Mesendoderm (in vitro differentiated cells): ENCODE measurements at regions not wholly inside any gene's neighbourhood (a gene's known extent, or its start where the extent isn't known, plus 50 kb on each side); places are given as distances from the start of the nearest gene placed in this dataset.

Source experiments
- DNase-seq: peaks from one replicate; pipeline ENCODE4 v3.0.0; 2013
- H2AK5ac ChIP-seq: 2 replicates; pipeline ENCODE4 v1.6.1; 2013; ENCODE audit warnings: low read length, inconsistent platforms
- H2BK120ac ChIP-seq: 2 replicates; pipeline ENCODE4 v1.6.1; 2013; ENCODE audit warnings: low read depth, mild to moderate bottlenecking, low read length, moderate library complexity, mixed read lengths
- H2BK15ac ChIP-seq: replicated peaks from 2 replicates; pipeline ENCODE4 v1.6.1; 2013; ENCODE audit warnings: low read depth, mild to moderate bottlenecking, moderate library complexity
- H2BK5ac ChIP-seq: 2 replicates; pipeline ENCODE4 v1.6.1; 2013; ENCODE audit warnings: low read length, inconsistent platforms
- H3K18ac ChIP-seq: 2 replicates; pipeline ENCODE4 v1.6.1; 2013; ENCODE audit warnings: mild to moderate bottlenecking, low read length, mixed read lengths
- H3K23ac ChIP-seq: one replicate; pipeline ENCODE4 v1.6.1; 2013; ENCODE audit warnings: low read length
- H3K27ac ChIP-seq: 2 replicates; pipeline ENCODE4 v1.5.1; 2013; ENCODE audit warnings: low read depth, mild to moderate bottlenecking, inconsistent platforms, low read length, moderate library complexity
- H3K27me3 ChIP-seq: 2 replicates; pipeline ENCODE4 v1.6.1; 2013; ENCODE audit warnings: low read length, control low read depth, mild to moderate bottlenecking, inconsistent platforms; ENCODE audit not compliant: insufficient read depth, poor library complexity
- H3K36me3 ChIP-seq: 2 replicates; pipeline ENCODE4 v1.6.1; 2013; ENCODE audit warnings: low read length, inconsistent platforms; ENCODE audit not compliant: control insufficient read depth, insufficient read depth
- H3K4ac ChIP-seq: one replicate; pipeline ENCODE4 v1.6.1; 2013; ENCODE audit warnings: low read depth, mild to moderate bottlenecking, low read length, moderate library complexity
- H3K4me1 ChIP-seq: 2 replicates; pipeline ENCODE4 v1.6.1; 2013; ENCODE audit warnings: low read depth, low read length, inconsistent platforms; ENCODE audit not compliant: control insufficient read depth
- H3K4me2 ChIP-seq: 2 replicates; pipeline ENCODE4 v1.6.1; 2013; ENCODE audit warnings: low read length
- H3K4me3 ChIP-seq: 2 replicates; pipeline ENCODE4 v1.5.1; 2013; ENCODE audit warnings: mild to moderate bottlenecking, low read length
- H3K56ac ChIP-seq: one replicate; pipeline ENCODE4 v1.6.1; 2013; ENCODE audit warnings: low read length
- H3K79me1 ChIP-seq: 2 replicates; pipeline ENCODE4 v1.6.1; 2013; ENCODE audit warnings: low read length, inconsistent platforms
- H3K79me2 ChIP-seq: 2 replicates; pipeline ENCODE4 v1.6.1; 2013; ENCODE audit warnings: mild to moderate bottlenecking, low read length; ENCODE audit not compliant: control insufficient read depth, insufficient read depth
- H3K9ac ChIP-seq: 2 replicates; pipeline ENCODE4 v1.6.1; 2013; ENCODE audit warnings: low read length, inconsistent platforms
- H4K5ac ChIP-seq: one replicate; pipeline ENCODE4 v1.6.1; 2013; ENCODE audit warnings: low read length
- H4K8ac ChIP-seq: one replicate; pipeline ENCODE4 v1.6.1; 2013; ENCODE audit warnings: low read depth, mild to moderate bottlenecking, control low read depth, low read length, moderate library complexity
- WGBS: extraction: QIAGEN DNeasy Blood & Tissue Kit; methylation state at CpG from one replicate; pipeline ENCODE4 v1.1.7; 2013; ENCODE audit warnings: low lambda C conversion rate, missing lambda C conversion rate; ENCODE audit not compliant: insufficient coverage; ENCODE audit errors: extremely low coverage; 5-methylcytosine and 5-hydroxymethylcytosine counted together

DNA sequence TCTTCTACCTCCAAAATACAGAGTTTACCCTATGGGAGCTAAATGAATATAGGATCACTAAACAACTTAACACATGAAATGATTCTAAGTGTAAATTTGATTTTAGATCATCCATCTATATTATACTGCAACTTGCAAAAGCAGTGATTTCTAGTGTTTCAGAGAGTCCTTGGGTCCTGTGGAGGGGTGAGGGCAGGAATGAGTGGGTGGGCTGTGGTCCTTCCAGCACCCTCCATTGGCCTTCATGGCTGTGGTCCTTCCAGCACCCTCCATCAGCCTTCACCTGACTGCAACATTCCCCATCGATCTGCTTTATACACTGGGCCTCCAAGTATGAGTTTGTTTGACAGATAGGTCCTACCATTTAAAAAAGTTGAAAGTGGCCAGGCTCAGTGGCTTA lies 70.5 kb downstream of the TTC6 start:
- Histone ChIP-seq H2BK120ac (no peak overlapping the region), H4K5ac (no peak overlapping the region), H2AK5ac (no peak overlapping the region), H2BK15ac (no peak overlapping the region), H4K8ac (no peak overlapping the region), H3K4ac (no peak overlapping the region), H3K27me3 (no peaks in the 10 kb centered on the region), H3K36me3 (no peaks in the 10 kb centered on the region), H3K79me1 (no peaks in the 10 kb centered on the region), H3K4me1 (no peaks in the 10 kb centered on the region), H3K79me2 (no peaks in the 10 kb centered on the region), H3K9ac (no peak overlapping the region), H3K23ac (no peak overlapping the region), H3K56ac (no peak overlapping the region), H3K4me3 (no peak overlapping the region), H3K4me2 (no peak overlapping the region), H2BK5ac (no peak overlapping the region), H3K27ac (no peak overlapping the region), H3K18ac (no peak overlapping the region)
- DNase-seq, result no peak
- WGBS, result no CpG with 5 or more reads among the region's 1 CpG

DNA sequence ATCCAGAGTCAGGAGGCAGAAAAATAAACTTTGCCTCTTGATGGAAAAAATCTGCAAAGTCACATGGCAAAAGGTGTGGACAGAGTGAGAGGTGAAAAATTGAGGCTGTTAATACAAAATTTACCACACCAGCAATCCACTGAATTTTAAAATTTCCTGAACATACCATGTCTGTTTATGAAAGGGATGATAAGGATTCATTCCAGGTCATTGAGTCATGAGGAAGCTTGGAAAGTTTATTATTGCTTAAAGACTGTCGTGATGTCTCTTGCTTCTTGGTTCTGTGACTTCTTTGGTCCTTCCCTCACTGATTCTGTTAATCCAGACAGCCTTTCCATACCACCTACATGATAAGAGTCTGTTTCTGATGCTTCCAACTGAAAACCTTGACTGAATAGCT lies 73.2 kb downstream of the TTC6 start:
- Histone ChIP-seq H3K56ac (no peak overlapping the region), H3K27me3 (no peaks in the 10 kb centered on the region), H3K23ac (no peak overlapping the region), H3K79me1 (no peaks in the 10 kb centered on the region), H3K4me3 (no peak overlapping the region), H2BK120ac (no peak overlapping the region), H2BK15ac (no peak overlapping the region), H3K18ac (no peak overlapping the region), H3K79me2 (no peaks in the 10 kb centered on the region), H4K8ac (no peak overlapping the region), H3K4me2 (no peak overlapping the region), H2AK5ac (no peak overlapping the region), H3K4ac (no peak overlapping the region), H3K9ac (no peak overlapping the region), H3K27ac (no peak overlapping the region), H3K4me1 (no peaks in the 10 kb centered on the region), H2BK5ac (no peak overlapping the region), H3K36me3 (no peaks in the 10 kb centered on the region), H4K5ac (no peak overlapping the region)
- WGBS, result no CpG with 5 or more reads among the region's 1 CpG
- no peak for DNase-seq

- Histone ChIP-seq H3K18ac (no peak overlapping the region), H3K4me2 (no peak overlapping the region), H2BK15ac (no peak overlapping the region), H4K5ac (no peak overlapping the region), H2BK5ac (no peak overlapping the region), H3K4me3 (no peak overlapping the region), H3K9ac (no peak overlapping the region), H3K79me1 (no peaks in the 10 kb centered on the region), H3K23ac (no peak overlapping the region), H2AK5ac (no peak overlapping the region), H3K27ac (no peak overlapping the region), H3K36me3 (no peaks in the 10 kb centered on the region), H3K79me2 (no peaks in the 10 kb centered on the region), H2BK120ac (no peak overlapping the region), H3K27me3 (no peaks in the 10 kb centered on the region), H3K4me1 (no peaks in the 10 kb centered on the region), H4K8ac (no peak overlapping the region), H3K4ac (no peak overlapping the region), H3K56ac (no peak overlapping the region)
- no CpG with 5 or more reads among the region's 3 CpGs for WGBS
- DNase-seq, result no peak
Observed at GRCh38 chr14:37669242-37669641, 73.8 kb downstream of the TTC6 start.

GRCh38 chr14:37673439-37673838 lies 78.0 kb downstream of the TTC6 start:
- no peak overlapping the region for H4K8ac ChIP-seq
- no peak overlapping the region for H3K18ac ChIP-seq
- no peak overlapping the region for H3K27ac ChIP-seq
- H4K5ac ChIP-seq, result no peak overlapping the region
- no peaks in the 10 kb centered on the region for H3K79me1 ChIP-seq
- no peaks in the 10 kb centered on the region for H3K27me3 ChIP-seq
- DNase-seq, result no peak
- H3K23ac ChIP-seq, result no peak overlapping the region
- H3K36me3 ChIP-seq, result no peaks in the 10 kb centered on the region
- H3K4ac ChIP-seq, result no peak overlapping the region
- H3K4me1 ChIP-seq, result no peaks in the 10 kb centered on the region
- no peak overlapping the region for H3K9ac ChIP-seq
- H2BK120ac ChIP-seq, result no peak overlapping the region
- no CpG with 5 or more reads among the region's 1 CpG for WGBS
- no peak overlapping the region for H2AK5ac ChIP-seq
- no peak overlapping the region for H3K4me2 ChIP-seq
- H3K4me3 ChIP-seq, result no peak overlapping the region
- no peaks in the 10 kb centered on the region for H3K79me2 ChIP-seq
- H3K56ac ChIP-seq, result no peak overlapping the region
- no peak overlapping the region for H2BK15ac ChIP-seq
- H2BK5ac ChIP-seq, result no peak overlapping the region

DNA sequence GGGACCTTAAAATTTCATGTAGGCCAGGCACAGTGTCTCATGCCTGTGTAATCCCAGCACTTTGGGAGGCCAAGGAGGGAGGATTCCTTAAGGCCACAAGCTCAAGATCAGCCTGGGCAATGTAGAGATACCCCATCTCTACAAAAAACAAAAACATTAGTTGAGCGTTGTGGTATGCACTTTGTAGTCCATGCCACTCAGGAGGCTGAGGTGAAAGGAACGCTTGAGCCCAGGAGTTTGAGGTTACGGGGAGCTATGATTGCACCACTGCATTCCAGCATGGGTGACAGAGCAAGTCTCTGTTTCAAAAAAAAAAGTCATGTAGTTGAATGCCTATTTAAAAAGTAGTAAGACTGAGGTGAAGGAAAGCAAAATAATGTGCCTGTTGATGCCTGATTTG lies 83.5 kb downstream of the TTC6 start:
- Histone ChIP-seq H3K23ac (no peak overlapping the region), H3K36me3 (no peaks in the 10 kb centered on the region), H3K27me3 (no peaks in the 10 kb centered on the region), H4K8ac (no peak overlapping the region), H4K5ac (no peak overlapping the region), H3K4ac (no peak overlapping the region), H2AK5ac (no peak overlapping the region), H2BK120ac (no peak overlapping the region), H3K27ac (no peak overlapping the region), H2BK15ac (no peak overlapping the region), H3K9ac (no peak overlapping the region), H3K4me2 (no peak overlapping the region), H3K18ac (no peak overlapping the region), H3K4me1 (no peaks in the 10 kb centered on the region), H3K79me1 (no peaks in the 10 kb centered on the region), H3K79me2 (no peaks in the 10 kb centered on the region), H3K56ac (no peak overlapping the region), H2BK5ac (no peak overlapping the region), H3K4me3 (no peak overlapping the region)
- WGBS, result no CpG with 5 or more reads among the region's 3 CpGs
- no peak for DNase-seq

GRCh38 chr14:37681486-37681885 lies 86.1 kb downstream of the TTC6 start:
- H4K8ac ChIP-seq, result no peak overlapping the region
- no CpG with 5 or more reads among the region's 3 CpGs for WGBS
- no peaks in the 10 kb centered on the region for H3K36me3 ChIP-seq
- no peak overlapping the region for H3K23ac ChIP-seq
- H2BK5ac ChIP-seq, result no peak overlapping the region
- no peak overlapping the region for H3K56ac ChIP-seq
- H3K4me3 ChIP-seq, result no peak overlapping the region
- no peaks in the 10 kb centered on the region for H3K27me3 ChIP-seq
- H2BK15ac ChIP-seq, result no peak overlapping the region
- H2AK5ac ChIP-seq, result no peak overlapping the region
- no peaks in the 10 kb centered on the region for H3K79me1 ChIP-seq
- no peaks in the 10 kb centered on the region for H3K4me1 ChIP-seq
- DNase-seq, result no peak
- H4K5ac ChIP-seq, result no peak overlapping the region
- no peak overlapping the region for H3K4me2 ChIP-seq
- H3K9ac ChIP-seq, result no peak overlapping the region
- H3K18ac ChIP-seq, result no peak overlapping the region
- H3K4ac ChIP-seq, result no peak overlapping the region
- H3K79me2 ChIP-seq, result no peaks in the 10 kb centered on the region
- no peak overlapping the region for H2BK120ac ChIP-seq
- no peak overlapping the region for H3K27ac ChIP-seq
